ENCODE measurements at regions not wholly inside any gene's neighbourhood (a gene's known extent, or its start where the extent isn't known, plus 50 kb on each side); places are given as distances from the start of the nearest gene placed in this dataset.

GRCh38 chr16:49024896-49025295 lies 256.7 kb downstream of the CBLN1 start:
- ChIA-PET CTCF (no interaction called here), POLR2A (ENCODE audit: low non-redundant PET) (no interaction called here)
- H3K27ac ChIP-seq: no peak overlapping the region
- no peak for DNase-seq (ENCODE audit: low spot score)
- no peak for TF ChIP-seq CTCF (conservative IDR thresholded peaks at IDR 0.05; ENCODE audit: low read depth)

GRCh38 chr16:49024016-49024415 lies 257.6 kb downstream of the CBLN1 start:
- ChIA-PET POLR2A (ENCODE audit: low non-redundant PET) (no interaction called here), CTCF (no interaction called here)
- peak overlapping the region; percentile 93 for H3K27ac ChIP-seq
- DNase-seq (ENCODE audit: low spot score): no peak
- no peak for TF ChIP-seq CTCF (conservative IDR thresholded peaks at IDR 0.05; ENCODE audit: low read depth)

- peak; percentile 96 for DNase-seq (ENCODE audit: low spot score)
- peak overlapping the region; percentile 93 for H3K27ac ChIP-seq
- POLR2A ChIA-PET (ENCODE audit: low non-redundant PET): no interaction called here
- TF ChIP-seq CTCF (conservative IDR thresholded peaks at IDR 0.05; ENCODE audit: low read depth): no peak
- CTCF ChIA-PET: interaction anchor here (0.7 kb wide), 1 partner anchor 68 kb away, joined by 3 read pairs; no protein-coding TSS in a partner anchor
Measured at GRCh38 chr16:49023050-49023449, 258.6 kb downstream of the CBLN1 start.

GRCh38 chr16:49022351-49022963 lies 259.2 kb downstream of the CBLN1 start:
- no peak for TF ChIP-seq CTCF (conservative IDR thresholded peaks at IDR 0.05; ENCODE audit: low read depth)
- ChIA-PET CTCF (interaction anchor here (0.7 kb wide), 1 partner anchor 68 kb away, joined by 3 read pairs; no protein-coding TSS in a partner anchor), POLR2A (ENCODE audit: low non-redundant PET) (no interaction called here)
- peak overlapping the region; percentile 93 for H3K27ac ChIP-seq
- DNase-seq (ENCODE audit: low spot score): peak; percentile 65

- CTCF ChIA-PET: no interaction called here
- POLR2A ChIA-PET (ENCODE audit: low non-redundant PET): no interaction called here
- TF ChIP-seq CTCF (conservative IDR thresholded peaks at IDR 0.05; ENCODE audit: low read depth): no peak
- DNase-seq (ENCODE audit: low spot score): peak; percentile 16
- H3K27ac ChIP-seq: peak overlapping the region; percentile 60
Measured at GRCh38 chr16:49021136-49021535, 260.5 kb downstream of the CBLN1 start.

- CTCF ChIA-PET: no interaction called here
- peak overlapping the region; percentile 60; the same call in 1 of the 2 replicates for H3K27ac ChIP-seq
- DNase-seq (ENCODE audit: low spot score): no peak
- POLR2A ChIA-PET (ENCODE audit: low non-redundant PET): no interaction called here
- TF ChIP-seq CTCF (conservative IDR thresholded peaks at IDR 0.05; ENCODE audit: low read depth): no peak
Measured at GRCh38 chr16:49020436-49020835, 261.2 kb downstream of the CBLN1 start.

Measured in RWPE1 (cell line).